Adrenal gland (tissue), 5 donors: ENCODE measurements at regions not wholly inside any gene's neighbourhood (a gene's known extent, or its start where the extent isn't known, plus 50 kb on each side); places are given as distances from the start of the nearest gene placed in this dataset.

Source experiments
- CTCF ChIP-seq, 6 experiments: fragments of 450-650 bp in 4 of 6; fragments of 200-600 bp in 2 of 6; sonication (generic) in 1 of 6; IDR thresholded peaks; 1 replicate in 5 of 6; 2 replicates in 1 of 6; pipeline versions ENCODE4 v1.5.1 to v1.8.0; 2016 to 2021; ENCODE audit warnings: antibody characterized with exemption in 6 of 6, mild to moderate bottlenecking in 2 of 6, moderate library complexity in 1 of 6
- POLR2A ChIP-seq, 2 donors: fragments of 450-650 bp; IDR thresholded peaks; one replicate each; pipeline ENCODE4 v1.6.1; 2017; ENCODE audit warnings: antibody characterized with exemption in 2 of 2, mild to moderate bottlenecking in 2 of 2, moderate library complexity in 1 of 2
- donor health status: DM: no; HTN: no; CAD: no.

GRCh38 chr12:88867510-88867909 is 287.2 kb upstream of the KITLG start:
- TF ChIP-seq CTCF (IDR thresholded peaks at IDR 0.05), result no peak
- TF ChIP-seq POLR2A (IDR thresholded peaks at IDR 0.05), result no peak
